ENCODE measurements at regions not wholly inside any gene's neighbourhood (a gene's known extent, or its start where the extent isn't known, plus 50 kb on each side); places are given as distances from the start of the nearest gene placed in this dataset.

- TF ChIP-seq CTCF (IDR thresholded peaks at IDR 0.05 in 8 of 11, conservative IDR thresholded peaks at IDR 0.05 in 3 of 11) (no peak), POLR2A (IDR thresholded peaks at IDR 0.05) (no peak)
These were observed 91.2 kb downstream of the GALR1 start for GRCh38 chr18:77340815-77341214.

All from spleen (tissue), 7 donors.